HG02798 (cell line): ENCODE measurements at regions not wholly inside any gene's neighbourhood (a gene's known extent, or its start where the extent isn't known, plus 50 kb on each side); places are given as distances from the start of the nearest gene placed in this dataset.
A peak's percentile ranks its signal among the peaks of the same experiment; 100 is the strongest.

Experiments used
- ATAC-seq: cut with Tn5 transposase; IDR thresholded peaks from one replicate; pipeline ENCODE4 v1.9.1; 2021; ENCODE audit warnings: mild to moderate bottlenecking; ENCODE audit not compliant: unreplicated experiment, poor library complexity

GRCh38 chr3:156620901-156621300 lies 53.5 kb upstream of the TIPARP start:
- no peak for ATAC-seq

GRCh38 chr3:156620260-156620659 lies 54.1 kb upstream of the TIPARP start:
- no peak for ATAC-seq

DNA sequence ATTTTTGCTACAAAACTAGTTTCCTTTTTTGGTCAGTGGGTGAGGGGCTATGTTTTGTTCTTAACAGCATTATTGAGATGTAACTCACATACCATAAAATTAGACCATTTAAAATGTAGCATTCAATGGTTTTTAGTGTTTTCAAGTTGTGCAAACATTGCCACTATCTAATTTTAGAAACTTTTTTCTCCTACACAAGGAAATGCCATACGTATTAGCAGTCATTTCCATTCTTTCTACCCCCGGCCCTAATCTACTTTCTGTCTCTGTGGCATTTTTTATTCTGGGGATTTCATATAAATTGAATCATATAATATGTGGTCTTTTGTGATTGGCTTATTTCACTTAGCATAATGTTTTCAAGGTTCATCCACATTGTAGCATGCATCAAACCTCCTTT lies 55.0 kb upstream of the TIPARP start:
- ATAC-seq: no peak

- no peak for ATAC-seq
These were observed 56.6 kb upstream of the TIPARP start for GRCh38 chr3:156617781-156618180.

DNA sequence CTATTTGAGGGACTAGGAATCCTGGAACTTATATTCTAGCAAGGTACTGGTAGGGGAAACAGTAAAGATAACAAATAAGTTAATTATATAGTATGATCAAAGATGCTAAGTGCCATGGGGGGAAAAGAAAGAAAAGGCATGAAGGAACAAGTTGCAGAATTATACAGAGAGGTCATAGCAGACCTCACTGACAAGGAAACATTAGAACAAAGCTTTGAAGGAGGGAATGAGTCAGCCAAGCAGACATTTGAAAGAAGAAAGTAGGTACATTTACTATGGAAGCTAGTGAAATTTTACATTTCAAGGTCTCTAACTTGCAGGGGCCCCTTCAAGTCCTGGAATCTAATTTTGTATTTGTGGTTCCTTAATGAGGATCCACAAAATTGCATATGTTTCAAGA lies 57.2 kb upstream of the TIPARP start:
- no peak for ATAC-seq

DNA sequence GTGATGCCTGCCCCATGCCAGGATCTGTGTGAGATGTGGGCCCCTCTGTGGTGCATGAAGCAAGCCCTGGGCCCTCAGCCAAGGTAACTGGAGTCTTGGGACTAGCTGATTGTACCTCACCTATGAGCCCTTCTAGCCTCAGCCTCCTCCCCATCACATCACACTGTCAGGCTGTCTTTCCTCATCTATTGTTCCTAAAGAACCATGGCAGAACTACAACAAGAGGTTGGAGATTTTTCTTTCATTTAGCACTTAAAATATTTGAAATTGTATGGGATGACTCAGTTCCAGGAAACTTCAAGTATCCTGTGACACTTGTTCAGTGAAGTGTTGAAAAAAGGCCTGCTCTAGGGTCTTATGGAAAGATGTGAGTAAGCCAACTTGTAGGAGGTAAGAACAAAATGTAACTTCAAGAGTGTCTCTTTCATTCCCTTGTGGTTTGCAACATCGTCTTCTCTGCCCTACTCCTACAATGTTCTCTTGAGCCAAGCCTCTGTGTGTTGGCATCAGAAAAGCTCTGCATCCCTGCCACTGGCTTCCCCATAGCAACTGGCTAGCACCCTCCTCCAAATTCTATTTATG lies 58.7 kb upstream of the TIPARP start:
- ATAC-seq: no peak

DNA sequence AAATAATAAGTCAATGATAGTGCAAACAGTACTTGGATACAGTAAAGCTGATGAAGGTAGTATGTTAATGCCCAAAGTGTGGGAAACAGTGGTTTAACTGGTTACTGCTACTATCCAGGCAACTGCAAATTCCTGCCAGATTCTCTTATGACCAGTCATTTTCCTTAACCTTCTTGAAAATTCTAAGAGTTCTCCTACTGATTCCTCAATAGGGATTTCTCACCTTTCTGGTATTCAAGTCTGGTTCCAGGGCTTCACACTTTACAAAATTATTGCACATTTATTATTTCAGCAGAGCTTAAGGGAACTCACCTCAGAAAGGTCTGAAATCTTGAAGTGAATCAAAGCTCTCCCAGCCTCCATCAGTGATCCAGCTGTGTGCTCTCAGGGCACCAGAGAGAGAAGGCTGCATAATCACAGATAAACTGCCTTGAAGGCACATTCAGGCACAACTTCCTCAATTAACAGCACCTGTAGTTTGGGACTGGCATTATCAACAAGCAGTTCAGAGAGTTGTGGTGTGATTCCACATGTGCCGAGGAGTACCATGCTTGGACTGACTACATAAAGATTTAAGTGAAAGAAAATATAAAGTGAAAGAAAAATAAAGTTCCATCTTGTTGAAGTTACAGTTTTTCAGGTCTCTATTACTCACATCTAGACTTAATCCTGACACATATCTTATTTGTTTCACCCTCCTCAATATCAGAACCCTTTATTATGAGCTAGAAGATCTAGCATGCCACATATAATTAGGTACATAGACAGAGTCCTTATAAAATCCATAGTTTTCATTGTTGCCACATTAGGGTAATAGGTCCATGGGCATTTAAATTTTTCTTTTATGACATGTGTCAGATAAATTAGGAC lies 59.5 kb upstream of the TIPARP start:
- ATAC-seq: no peak

DNA sequence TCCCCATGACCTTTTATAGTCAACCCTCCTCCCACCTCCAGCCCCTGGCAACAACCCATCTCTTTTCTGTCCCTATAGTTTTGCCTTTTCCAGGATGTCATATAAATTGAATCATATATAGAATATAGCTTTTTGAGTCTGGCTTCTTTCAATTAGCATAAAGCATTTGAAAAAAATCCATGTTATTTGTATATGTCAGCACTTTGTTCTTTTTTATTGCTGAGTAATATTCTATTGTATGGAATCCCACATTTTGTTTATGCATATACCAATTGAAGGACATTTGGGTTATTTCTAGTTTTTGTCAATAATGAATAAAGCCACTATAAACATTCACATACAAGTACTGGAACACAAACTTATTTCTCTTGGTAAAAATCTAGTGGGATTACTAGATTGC lies 58.0 kb upstream of the SSR3 start:
- no peak for ATAC-seq

- no peak for ATAC-seq
These were observed 57.1 kb upstream of the SSR3 start for GRCh38 chr3:156611870-156612494.

DNA sequence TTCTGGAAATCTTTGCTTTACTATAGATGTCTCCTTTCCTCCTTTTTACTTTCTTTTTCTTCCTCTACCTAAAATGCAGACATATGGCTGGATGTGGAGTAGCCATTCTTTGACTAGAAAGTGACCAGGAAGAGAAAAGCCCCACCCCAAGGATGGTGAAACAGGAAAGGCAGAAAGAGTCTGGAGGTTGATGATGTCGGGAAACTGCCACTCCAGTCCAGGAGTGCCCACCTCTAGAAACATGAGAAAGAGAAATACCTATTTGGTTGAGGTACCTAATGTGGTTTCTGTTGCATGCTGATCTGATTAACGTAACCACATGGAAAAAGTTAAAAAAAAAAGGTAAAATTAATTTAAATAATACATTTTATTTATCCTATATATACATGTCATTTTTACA lies 55.2 kb upstream of the SSR3 start:
- no peak for ATAC-seq

GRCh38 chr3:156609546-156609945 lies 54.6 kb upstream of the SSR3 start:
- ATAC-seq: no peak

- ATAC-seq: no peak
These were observed 53.9 kb upstream of the SSR3 start for GRCh38 chr3:156608601-156609514.

DNA sequence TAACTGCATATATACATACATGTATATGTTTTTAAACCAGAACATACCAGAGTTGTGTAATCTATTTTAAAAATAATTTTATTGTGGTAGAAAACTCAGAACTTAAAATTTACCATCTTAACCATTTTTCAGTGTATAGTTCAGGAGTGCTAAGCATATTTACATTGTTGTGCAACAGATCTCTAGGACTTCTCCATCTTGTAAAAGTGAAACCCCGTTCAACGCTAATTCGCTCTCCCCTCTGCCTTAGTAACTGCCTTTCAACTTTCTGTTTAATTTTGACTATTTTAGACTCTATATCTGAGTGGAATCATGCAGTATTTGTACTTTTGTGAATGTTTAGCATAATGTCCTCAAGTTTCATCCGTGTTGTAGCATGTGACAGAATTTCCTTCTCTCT lies 51.8 kb upstream of the SSR3 start:
- peak; percentile 76 for ATAC-seq

DNA sequence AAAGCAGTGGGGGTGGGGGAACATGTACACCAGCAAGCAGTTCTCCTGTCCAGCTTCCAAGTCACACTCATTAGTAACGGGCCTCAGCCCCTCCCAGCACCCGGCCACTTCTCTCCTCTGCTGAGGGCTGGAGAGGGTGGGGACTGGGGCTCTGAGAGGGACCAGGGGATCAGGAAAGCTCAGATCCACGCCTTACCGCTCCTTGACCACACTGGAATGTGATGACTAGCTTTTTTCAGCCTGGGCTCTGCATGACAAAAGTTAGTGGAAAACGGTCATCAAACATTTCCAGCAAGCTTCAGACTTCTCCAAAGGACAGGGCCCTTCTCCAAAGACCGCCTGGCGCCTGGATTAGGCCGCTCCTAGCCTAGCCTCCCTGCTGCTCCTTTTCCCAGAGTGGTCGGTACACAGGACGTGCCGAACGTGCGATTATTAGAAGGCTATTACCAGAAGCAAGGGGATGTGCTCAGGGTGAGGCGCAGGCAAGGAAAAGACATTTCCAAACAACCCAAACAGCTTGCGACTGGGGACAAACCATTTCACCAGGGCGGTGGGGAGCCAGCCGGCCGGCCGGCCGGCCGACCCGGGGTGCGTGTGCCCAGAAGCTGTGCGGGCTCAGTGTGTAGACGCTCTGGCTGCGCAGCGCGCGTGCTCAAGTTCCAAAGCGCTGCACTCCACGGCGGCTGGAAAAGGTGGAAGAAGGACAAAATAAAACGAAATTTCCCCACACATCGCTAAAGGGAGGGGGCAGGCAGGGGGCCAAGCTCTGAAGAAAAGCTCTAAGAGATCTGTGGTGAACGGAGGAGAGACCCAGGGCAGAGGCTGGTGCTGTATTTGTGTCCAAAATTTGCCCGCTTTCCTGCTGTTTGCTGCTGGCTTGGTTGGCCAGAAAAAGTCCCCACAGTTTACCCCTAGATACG lies 51.0 kb upstream of the SSR3 start:
- ATAC-seq: peak; percentile 21

- ATAC-seq: no peak
These were observed 49.8 kb upstream of the SSR3 start for GRCh38 chr3:156604642-156605144.
